Transverse colon (tissue), 4 donors: ENCODE measurements at regions not wholly inside any gene's neighbourhood (a gene's known extent, or its start where the extent isn't known, plus 50 kb on each side); places are given as distances from the start of the nearest gene placed in this dataset.

Source experiments
- DNase-seq: peaks from one replicate; pipeline ENCODE4 v3.0.0-alpha.2; 2019
- H3K27ac ChIP-seq, 4 donors: fragments of 200-600 bp; sonication (generic); 2 replicates each; pipeline ENCODE4 v1.5.1; 2016 to 2018; ENCODE audit warnings: inconsistent platforms in 4 of 4
- H3K27me3 ChIP-seq: fragments of 200-600 bp; sonication (generic); 2 replicates; pipeline ENCODE4 v1.5.1; 2017; ENCODE audit warnings: inconsistent platforms
- H3K36me3 ChIP-seq, 4 donors: fragments of 200-600 bp; sonication (generic); 2 replicates each; pipeline ENCODE4 v1.5.1; 2017 to 2019; ENCODE audit warnings: inconsistent platforms in 4 of 4
- H3K4me1 ChIP-seq, 4 donors: fragments of 200-600 bp; sonication (generic); 2 replicates each; pipeline ENCODE4 v1.5.1; 2017 to 2020; ENCODE audit warnings: inconsistent platforms in 4 of 4
- H3K4me3 ChIP-seq, 4 donors: fragments of 200-600 bp; sonication (generic); 1 replicate in 1 of 4; 2 replicates in 3 of 4; pipeline versions ENCODE4 v1.5.1 to v1.6.1; 2017 to 2019; ENCODE audit warnings: inconsistent platforms in 4 of 4
- H3K9me3 ChIP-seq, 2 donors: fragments of 200-600 bp; sonication (generic); 2 replicates each; pipeline ENCODE4 v1.5.1; 2017 to 2019; ENCODE audit warnings: inconsistent platforms in 2 of 2
- EP300 ChIP-seq: sonication (generic); formaldehyde crosslinking; IDR thresholded peaks from one replicate; pipeline ENCODE4 v1.6.1; 2017; ENCODE audit warnings: antibody characterized with exemption, low read depth
- POLR2A ChIP-seq: fragments of 450-650 bp; IDR thresholded peaks from one replicate; pipeline ENCODE4 v1.6.1; 2016; ENCODE audit warnings: antibody characterized with exemption, mild to moderate bottlenecking, moderate library complexity
- POLR2AphosphoS5 ChIP-seq, 3 donors: sonication (generic); formaldehyde crosslinking; IDR thresholded peaks; one replicate each; pipeline ENCODE4 v1.6.1; 2016; ENCODE audit warnings: antibody characterized with exemption in 3 of 3
- WGBS, 2 donors: methylation state at CpG; one replicate each; pipeline ENCODE4 v1.1.5; 2018; ENCODE audit warnings: low coverage in 1 of 2; 5-methylcytosine and 5-hydroxymethylcytosine counted together
- in situ Hi-C, 4 donors: fragments of 200-750 bp; cut with MboI; loops; one replicate each; pipeline versions ENCODE4 v1.15.0 to v1.15.1; 2017; ENCODE audit warnings: low sequenced_read_pairs in 3 of 4, low pct_ligation_motif_present in 1 of 4, low pct_unique_long_range_greater_than_20kb in 1 of 4
- intact Hi-C: fragments of 100-400 bp; cut with DNase I; formaldehyde crosslinking; loops from one replicate; pipeline ENCODE4 v1.15.1; 2023; ENCODE audit warnings: low total_unique reads
- TF ChIP-seq, protein P1 (sequence below), 5 experiments: fragments of 200-600 bp in 3 of 5; fragments of 450-650 bp in 2 of 5; sonication (generic) in 3 of 5; IDR thresholded peaks; 1 replicate in 2 of 5; 2 replicates in 3 of 5; pipeline ENCODE4 v1.5.1; 2016 to 2017; ENCODE audit warnings: antibody characterized with exemption in 5 of 5, inconsistent platforms in 3 of 5, mild to moderate bottlenecking in 2 of 5, moderate library complexity in 1 of 5

- no peak for DNase-seq
- in situ Hi-C loops: no loop called here
- 36 to 41% methylated on average over 3 of the region's 3 CpGs for WGBS, 2 donors
Measured at GRCh38 chr1:239636347-239636746, 250.0 kb downstream of the CHRM3 start.

GRCh38 chr1:239644604-239645003 is 258.2 kb downstream of the CHRM3 start:
- no peaks in the 10 kb centered on the region for H3K27me3 ChIP-seq
- 80 to 89% methylated on average over 2 to 3 of the region's 3 CpGs for WGBS, 2 donors
- H3K9me3 ChIP-seq: no peaks in the 10 kb centered on the region
- intact Hi-C loops: no loop called here
- no peaks in the 10 kb centered on the region for H3K4me1 ChIP-seq
- no peak overlapping the region for H3K4me3 ChIP-seq
- in situ Hi-C loops: no loop called here
- H3K27ac ChIP-seq: no peak overlapping the region
- no peak for DNase-seq
- TF ChIP-seq POLR2A (no peak), POLR2AphosphoS5 (IDR thresholded peaks at IDR 0.05) (no peak), EP300 (no peak)
- TF ChIP-seq, protein P1, sequence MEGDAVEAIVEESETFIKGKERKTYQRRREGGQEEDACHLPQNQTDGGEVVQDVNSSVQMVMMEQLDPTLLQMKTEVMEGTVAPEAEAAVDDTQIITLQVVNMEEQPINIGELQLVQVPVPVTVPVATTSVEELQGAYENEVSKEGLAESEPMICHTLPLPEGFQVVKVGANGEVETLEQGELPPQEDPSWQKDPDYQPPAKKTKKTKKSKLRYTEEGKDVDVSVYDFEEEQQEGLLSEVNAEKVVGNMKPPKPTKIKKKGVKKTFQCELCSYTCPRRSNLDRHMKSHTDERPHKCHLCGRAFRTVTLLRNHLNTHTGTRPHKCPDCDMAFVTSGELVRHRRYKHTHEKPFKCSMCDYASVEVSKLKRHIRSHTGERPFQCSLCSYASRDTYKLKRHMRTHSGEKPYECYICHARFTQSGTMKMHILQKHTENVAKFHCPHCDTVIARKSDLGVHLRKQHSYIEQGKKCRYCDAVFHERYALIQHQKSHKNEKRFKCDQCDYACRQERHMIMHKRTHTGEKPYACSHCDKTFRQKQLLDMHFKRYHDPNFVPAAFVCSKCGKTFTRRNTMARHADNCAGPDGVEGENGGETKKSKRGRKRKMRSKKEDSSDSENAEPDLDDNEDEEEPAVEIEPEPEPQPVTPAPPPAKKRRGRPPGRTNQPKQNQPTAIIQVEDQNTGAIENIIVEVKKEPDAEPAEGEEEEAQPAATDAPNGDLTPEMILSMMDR (IDR thresholded peaks at IDR 0.05): no peak
- H3K36me3 ChIP-seq: no peaks in the 10 kb centered on the region

More at GRCh38 chr1:239636347-239636746, 250.0 kb downstream of the CHRM3 start:
- Histone ChIP-seq H3K4me3 (no peak overlapping the region), H3K36me3 (no peaks in the 10 kb centered on the region), H3K27ac (no peak overlapping the region), H3K4me1 (no peaks in the 10 kb centered on the region), H3K27me3 (no peaks in the 10 kb centered on the region), H3K9me3 (no peaks in the 10 kb centered on the region)
- TF ChIP-seq, protein P1 (IDR thresholded peaks at IDR 0.05): no peak
- TF ChIP-seq POLR2A: no peak
- no peak for TF ChIP-seq EP300
- TF ChIP-seq POLR2AphosphoS5 (IDR thresholded peaks at IDR 0.05): no peak
- intact Hi-C loops: no loop called here

- Histone ChIP-seq H3K36me3 (no peaks in the 10 kb centered on the region), H3K9me3 (no peaks in the 10 kb centered on the region), H3K4me1 (no peaks in the 10 kb centered on the region), H3K4me3 (no peak overlapping the region), H3K27me3 (no peaks in the 10 kb centered on the region), H3K27ac (no peak overlapping the region)
- DNase-seq: no peak
- TF ChIP-seq, protein P1 (IDR thresholded peaks at IDR 0.05): no peak
- TF ChIP-seq POLR2AphosphoS5 (IDR thresholded peaks at IDR 0.05) (no peak), EP300 (no peak), POLR2A (no peak)
- in situ Hi-C loops (no loop called here), intact Hi-C loops (no loop called here)
- 85 to 86% methylated on average over 3 of the region's 3 CpGs for WGBS, 2 donors
Measured at GRCh38 chr1:239647045-239647444, 260.7 kb downstream of the CHRM3 start.

- no peak for DNase-seq
Measured at GRCh38 chr1:239647964-239648632, 261.7 kb downstream of the CHRM3 start.

More at GRCh38 chr1:239647964-239648632, 261.7 kb downstream of the CHRM3 start:
- no peak overlapping the region for H3K4me3 ChIP-seq
- WGBS, 2 donors: 75 to 94% methylated on average over 2 of the region's 2 CpGs
- H3K9me3 ChIP-seq: no peaks in the 10 kb centered on the region
- H3K27me3 ChIP-seq: no peaks in the 10 kb centered on the region
- intact Hi-C loops: no loop called here
- no peaks in the 10 kb centered on the region for H3K36me3 ChIP-seq
- in situ Hi-C loops: no loop called here
- no peak overlapping the region for H3K27ac ChIP-seq
- no peaks in the 10 kb centered on the region for H3K4me1 ChIP-seq
- TF ChIP-seq POLR2AphosphoS5 (IDR thresholded peaks at IDR 0.05) (no peak), EP300 (no peak), POLR2A (no peak)
- TF ChIP-seq, protein P1 (IDR thresholded peaks at IDR 0.05): no peak
